ENCODE measurements at regions not wholly inside any gene's neighbourhood (a gene's known extent, or its start where the extent isn't known, plus 50 kb on each side); places are given as distances from the start of the nearest gene placed in this dataset.

DNA sequence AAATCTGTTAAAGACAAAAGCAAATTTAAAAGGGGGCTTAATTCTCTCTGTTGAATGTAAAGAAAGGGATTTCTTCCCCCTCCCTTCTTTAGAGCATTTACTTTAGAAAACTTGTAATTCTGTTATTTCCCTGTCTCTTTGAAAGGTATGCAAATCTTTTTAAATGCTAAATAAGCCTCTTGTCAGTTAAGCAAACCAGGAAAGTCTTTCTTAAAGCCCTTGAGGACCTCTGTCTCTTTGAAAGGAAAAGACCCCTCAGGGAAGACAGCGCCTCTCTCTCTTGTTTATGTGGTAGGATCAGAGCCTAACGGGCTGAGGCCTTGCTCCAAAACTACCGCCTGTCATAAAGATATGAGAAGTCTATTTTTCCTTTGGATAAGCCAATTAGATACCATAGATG is 139.9 kb upstream of the CDH7 start:
- TF ChIP-seq, protein P1, sequence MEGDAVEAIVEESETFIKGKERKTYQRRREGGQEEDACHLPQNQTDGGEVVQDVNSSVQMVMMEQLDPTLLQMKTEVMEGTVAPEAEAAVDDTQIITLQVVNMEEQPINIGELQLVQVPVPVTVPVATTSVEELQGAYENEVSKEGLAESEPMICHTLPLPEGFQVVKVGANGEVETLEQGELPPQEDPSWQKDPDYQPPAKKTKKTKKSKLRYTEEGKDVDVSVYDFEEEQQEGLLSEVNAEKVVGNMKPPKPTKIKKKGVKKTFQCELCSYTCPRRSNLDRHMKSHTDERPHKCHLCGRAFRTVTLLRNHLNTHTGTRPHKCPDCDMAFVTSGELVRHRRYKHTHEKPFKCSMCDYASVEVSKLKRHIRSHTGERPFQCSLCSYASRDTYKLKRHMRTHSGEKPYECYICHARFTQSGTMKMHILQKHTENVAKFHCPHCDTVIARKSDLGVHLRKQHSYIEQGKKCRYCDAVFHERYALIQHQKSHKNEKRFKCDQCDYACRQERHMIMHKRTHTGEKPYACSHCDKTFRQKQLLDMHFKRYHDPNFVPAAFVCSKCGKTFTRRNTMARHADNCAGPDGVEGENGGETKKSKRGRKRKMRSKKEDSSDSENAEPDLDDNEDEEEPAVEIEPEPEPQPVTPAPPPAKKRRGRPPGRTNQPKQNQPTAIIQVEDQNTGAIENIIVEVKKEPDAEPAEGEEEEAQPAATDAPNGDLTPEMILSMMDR (conservative IDR thresholded peaks at IDR 0.05 in 1 of 2, IDR thresholded peaks at IDR 0.05 in 1 of 2; ENCODE audit: low read depth in 1 of 2, low read length in 2 of 2), result no peak
- no peak for TF ChIP-seq EZH2 (IDR thresholded peaks at IDR 0.05; ENCODE audit: low read length, missing control alignments)

Data from fibroblast of lung (primary cell).